ENCODE measurements at regions not wholly inside any gene's neighbourhood (a gene's known extent, or its start where the extent isn't known, plus 50 kb on each side); places are given as distances from the start of the nearest gene placed in this dataset.

DNA sequence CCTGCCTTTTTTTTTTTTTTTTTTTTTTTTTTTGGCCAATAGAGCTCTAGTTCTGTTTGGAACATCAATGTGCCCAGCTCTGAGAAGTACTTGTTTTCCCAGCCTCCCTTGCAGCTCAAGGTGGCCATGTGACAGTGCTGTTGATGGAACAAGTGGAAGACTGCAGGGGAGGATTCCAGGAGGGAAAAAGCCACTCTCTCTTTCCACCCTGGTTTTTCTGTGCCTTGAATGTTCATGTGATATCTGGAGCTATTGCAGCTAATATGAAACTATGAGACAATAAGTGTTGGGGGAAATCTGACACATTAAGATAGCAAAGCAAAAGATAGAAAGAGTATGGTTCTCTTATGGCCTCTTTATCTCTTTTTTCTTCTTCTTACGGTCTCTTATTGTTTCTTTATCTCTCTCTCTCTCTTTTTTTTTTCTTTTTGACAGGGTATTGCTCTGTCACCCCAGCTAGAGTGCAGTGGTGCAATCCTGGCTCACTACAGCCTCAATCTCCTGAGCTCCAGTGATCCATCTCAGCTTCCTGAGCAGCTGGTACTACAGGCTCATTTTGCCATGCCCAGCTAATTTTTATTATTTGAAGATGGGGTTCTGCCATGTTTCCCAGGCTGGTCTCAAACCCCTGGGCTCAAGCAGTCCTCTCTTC lies 192.0 kb upstream of the LNX1 start:
- no peaks in the 10 kb centered on the region for H3K36me3 ChIP-seq (ENCODE audit: control insufficient read depth, insufficient read depth, low read length)
- no peaks in the 10 kb centered on the region for H3K9me3 ChIP-seq (ENCODE audit: control insufficient read depth, low read length)
- no peaks in the 10 kb centered on the region for H3K4me1 ChIP-seq (ENCODE audit: control insufficient read depth, insufficient read depth, low read length, poor library complexity, severe bottlenecking)
- no peaks in the 10 kb centered on the region for H3K27me3 ChIP-seq (replicated peaks; ENCODE audit: control insufficient read depth, insufficient read depth, low read length, poor library complexity, severe bottlenecking)
- no peak overlapping the region for H3K27ac ChIP-seq (ENCODE audit: insufficient read depth, low read length, poor library complexity, severe bottlenecking)
- H3K4me3 ChIP-seq (ENCODE audit: insufficient read depth, low read depth, low read length, poor library complexity, severe bottlenecking) = no peak overlapping the region
- DNase-seq = no peak

DNA sequence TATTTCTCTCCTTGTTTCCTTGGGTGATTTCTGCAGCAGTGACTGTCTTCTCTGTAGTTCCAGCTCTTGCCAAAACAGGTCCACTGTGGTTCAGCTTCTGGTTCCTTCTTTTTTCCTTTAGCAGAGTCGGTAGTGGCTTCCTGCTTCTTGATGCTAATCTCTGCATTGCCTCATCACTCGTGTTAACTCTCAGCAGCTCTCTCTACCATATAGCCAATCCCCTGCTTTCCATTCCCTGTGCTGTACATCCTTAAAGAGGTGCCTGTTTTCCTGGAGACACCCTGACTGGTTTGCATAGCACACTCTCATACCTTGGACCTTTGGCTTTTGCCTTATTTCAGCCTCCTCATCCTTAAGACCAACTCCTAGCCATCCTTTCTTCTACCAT lies 191.2 kb upstream of the LNX1 start:
- H3K4me1 ChIP-seq (ENCODE audit: control insufficient read depth, insufficient read depth, low read length, poor library complexity, severe bottlenecking) = no peaks in the 10 kb centered on the region
- no peaks in the 10 kb centered on the region for H3K9me3 ChIP-seq (ENCODE audit: control insufficient read depth, low read length)
- H3K4me3 ChIP-seq (ENCODE audit: insufficient read depth, low read depth, low read length, poor library complexity, severe bottlenecking) = no peak overlapping the region
- H3K27ac ChIP-seq (ENCODE audit: insufficient read depth, low read length, poor library complexity, severe bottlenecking) = no peak overlapping the region
- H3K36me3 ChIP-seq (ENCODE audit: control insufficient read depth, insufficient read depth, low read length) = no peaks in the 10 kb centered on the region
- no peak for DNase-seq
- no peaks in the 10 kb centered on the region for H3K27me3 ChIP-seq (replicated peaks; ENCODE audit: control insufficient read depth, insufficient read depth, low read length, poor library complexity, severe bottlenecking)

DNA sequence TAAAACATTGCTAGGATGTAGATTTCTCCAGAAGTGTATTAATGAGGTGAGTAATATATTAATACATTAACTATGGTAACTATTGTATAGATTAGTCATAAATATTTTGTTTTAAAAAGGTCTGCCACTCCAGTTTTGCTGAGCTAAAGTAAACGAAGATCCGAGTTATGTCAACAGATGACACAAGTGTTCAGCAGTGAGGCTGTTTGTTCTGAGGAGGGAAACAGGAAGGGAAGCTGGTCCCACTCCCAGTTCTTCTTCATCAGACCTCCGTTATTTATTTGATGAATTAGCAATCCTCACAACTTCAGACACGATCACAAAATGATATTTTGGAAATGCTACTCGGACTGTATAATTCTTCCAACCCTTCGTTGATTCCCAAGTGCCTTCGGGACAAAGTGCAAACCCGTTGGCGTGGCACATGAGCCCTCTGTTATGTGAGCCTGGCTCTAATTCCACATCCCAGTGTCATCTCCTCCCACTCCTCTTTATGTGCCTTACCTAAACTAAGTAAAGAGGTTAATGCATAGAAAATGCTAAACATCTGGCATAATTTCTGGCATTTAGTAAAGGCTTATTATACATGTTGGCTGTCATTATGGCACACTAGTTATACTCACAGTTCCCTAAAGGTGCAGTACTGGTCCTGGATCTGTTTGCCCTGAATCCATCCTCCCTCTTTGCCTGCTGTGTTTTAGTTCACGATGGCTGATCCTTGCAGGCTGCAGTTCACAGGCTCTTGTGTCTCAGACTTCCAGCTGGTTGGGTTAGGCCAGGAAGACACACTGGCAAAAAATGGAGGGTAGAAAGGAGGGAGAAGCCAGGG lies 190.6 kb upstream of the LNX1 start:
- no peak for DNase-seq
- H3K9me3 ChIP-seq (ENCODE audit: control insufficient read depth, low read length) = no peaks in the 10 kb centered on the region
- no peak overlapping the region for H3K4me3 ChIP-seq (ENCODE audit: insufficient read depth, low read depth, low read length, poor library complexity, severe bottlenecking)
- no peaks in the 10 kb centered on the region for H3K27me3 ChIP-seq (replicated peaks; ENCODE audit: control insufficient read depth, insufficient read depth, low read length, poor library complexity, severe bottlenecking)
- no peaks in the 10 kb centered on the region for H3K36me3 ChIP-seq (ENCODE audit: control insufficient read depth, insufficient read depth, low read length)
- no peak overlapping the region for H3K27ac ChIP-seq (ENCODE audit: insufficient read depth, low read length, poor library complexity, severe bottlenecking)
- no peaks in the 10 kb centered on the region for H3K4me1 ChIP-seq (ENCODE audit: control insufficient read depth, insufficient read depth, low read length, poor library complexity, severe bottlenecking)

DNA sequence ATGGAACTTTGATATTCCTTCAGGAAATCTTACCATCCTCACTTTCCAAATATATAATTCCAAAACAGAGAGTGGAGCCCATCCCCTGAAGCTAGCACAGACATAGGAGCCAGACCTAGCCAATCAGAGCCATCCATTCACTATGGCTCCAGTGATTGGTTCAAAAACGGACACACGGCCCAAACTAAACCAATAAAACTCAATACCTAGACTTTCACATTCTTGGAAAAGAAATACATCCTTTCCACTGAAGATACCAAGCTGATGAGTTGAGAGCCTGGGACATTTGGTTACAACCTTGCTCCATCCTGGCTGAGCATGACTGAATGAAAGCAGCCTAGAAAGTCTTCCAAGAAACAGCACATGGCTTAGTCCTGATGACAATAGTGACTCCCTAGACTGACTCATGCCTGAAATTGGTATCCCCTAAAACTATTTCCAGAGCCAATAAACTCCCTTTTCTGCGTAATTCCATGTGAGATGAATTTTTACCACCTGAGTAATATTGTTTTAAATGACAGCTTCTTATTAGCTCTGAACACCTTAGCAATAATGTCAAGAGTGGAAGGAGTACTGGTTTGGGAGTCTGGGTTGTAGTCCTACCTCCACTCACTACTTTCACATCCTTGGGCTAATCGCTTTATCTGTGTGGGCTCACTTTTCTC lies 189.6 kb upstream of the LNX1 start:
- Histone ChIP-seq H3K36me3 (ENCODE audit: control insufficient read depth, insufficient read depth, low read length) (no peaks in the 10 kb centered on the region), H3K27me3 (replicated peaks; ENCODE audit: control insufficient read depth, insufficient read depth, low read length, poor library complexity, severe bottlenecking) (no peaks in the 10 kb centered on the region), H3K4me1 (ENCODE audit: control insufficient read depth, insufficient read depth, low read length, poor library complexity, severe bottlenecking) (no peaks in the 10 kb centered on the region), H3K27ac (ENCODE audit: insufficient read depth, low read length, poor library complexity, severe bottlenecking) (no peak overlapping the region), H3K4me3 (ENCODE audit: insufficient read depth, low read depth, low read length, poor library complexity, severe bottlenecking) (no peak overlapping the region), H3K9me3 (ENCODE audit: control insufficient read depth, low read length) (no peaks in the 10 kb centered on the region)
- no peak for DNase-seq

DNA sequence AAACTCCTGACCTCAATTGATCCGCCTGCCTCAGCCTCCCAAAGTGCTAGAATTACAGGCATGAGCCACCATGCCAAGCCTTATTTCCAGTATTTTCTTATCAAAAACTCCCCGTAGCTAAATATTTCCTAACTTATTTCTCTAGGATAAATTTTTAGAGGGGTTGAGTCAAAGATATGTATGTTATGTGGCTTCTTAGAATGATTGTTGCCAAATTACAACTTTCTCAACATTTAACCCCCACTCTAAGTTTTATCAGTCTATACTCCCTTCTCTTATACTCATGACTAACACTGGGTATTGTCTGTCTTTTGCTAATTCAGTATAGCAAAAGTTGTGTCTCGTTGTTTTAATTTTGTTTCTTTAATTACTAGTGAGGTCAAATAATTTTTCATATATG lies 187.7 kb upstream of the LNX1 start:
- no peaks in the 10 kb centered on the region for H3K4me1 ChIP-seq (ENCODE audit: control insufficient read depth, insufficient read depth, low read length, poor library complexity, severe bottlenecking)
- no peaks in the 10 kb centered on the region for H3K9me3 ChIP-seq (ENCODE audit: control insufficient read depth, low read length)
- no peak overlapping the region for H3K4me3 ChIP-seq (ENCODE audit: insufficient read depth, low read depth, low read length, poor library complexity, severe bottlenecking)
- H3K36me3 ChIP-seq (ENCODE audit: control insufficient read depth, insufficient read depth, low read length) = no peaks in the 10 kb centered on the region
- no peak for DNase-seq
- H3K27me3 ChIP-seq (replicated peaks; ENCODE audit: control insufficient read depth, insufficient read depth, low read length, poor library complexity, severe bottlenecking) = no peaks in the 10 kb centered on the region
- H3K27ac ChIP-seq (ENCODE audit: insufficient read depth, low read length, poor library complexity, severe bottlenecking) = no peak overlapping the region

DNA sequence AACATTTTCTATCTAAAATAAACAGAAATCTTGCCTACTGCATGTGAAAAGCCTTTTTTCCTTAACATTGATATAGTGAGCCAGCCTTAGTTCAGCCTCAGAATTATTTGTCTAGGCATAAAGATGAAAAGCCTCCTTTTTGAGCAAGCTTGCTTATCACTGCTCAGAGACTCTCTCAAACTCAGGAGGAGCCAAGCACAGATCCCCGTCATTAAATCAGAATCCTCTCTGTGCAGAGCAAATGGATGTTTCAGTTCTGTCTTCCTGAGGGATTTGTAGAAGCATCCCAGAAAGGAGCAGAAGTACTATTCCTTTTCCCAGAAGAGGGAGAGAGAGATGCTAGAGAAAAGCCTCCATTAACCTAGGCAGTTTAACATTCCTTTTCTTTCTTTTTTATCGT lies 186.9 kb upstream of the LNX1 start:
- H3K36me3 ChIP-seq (ENCODE audit: control insufficient read depth, insufficient read depth, low read length) = no peaks in the 10 kb centered on the region
- no peak overlapping the region for H3K27ac ChIP-seq (ENCODE audit: insufficient read depth, low read length, poor library complexity, severe bottlenecking)
- no peaks in the 10 kb centered on the region for H3K4me1 ChIP-seq (ENCODE audit: control insufficient read depth, insufficient read depth, low read length, poor library complexity, severe bottlenecking)
- DNase-seq = no peak
- H3K27me3 ChIP-seq (replicated peaks; ENCODE audit: control insufficient read depth, insufficient read depth, low read length, poor library complexity, severe bottlenecking) = no peaks in the 10 kb centered on the region
- no peaks in the 10 kb centered on the region for H3K9me3 ChIP-seq (ENCODE audit: control insufficient read depth, low read length)
- H3K4me3 ChIP-seq (ENCODE audit: insufficient read depth, low read depth, low read length, poor library complexity, severe bottlenecking) = no peak overlapping the region

DNA sequence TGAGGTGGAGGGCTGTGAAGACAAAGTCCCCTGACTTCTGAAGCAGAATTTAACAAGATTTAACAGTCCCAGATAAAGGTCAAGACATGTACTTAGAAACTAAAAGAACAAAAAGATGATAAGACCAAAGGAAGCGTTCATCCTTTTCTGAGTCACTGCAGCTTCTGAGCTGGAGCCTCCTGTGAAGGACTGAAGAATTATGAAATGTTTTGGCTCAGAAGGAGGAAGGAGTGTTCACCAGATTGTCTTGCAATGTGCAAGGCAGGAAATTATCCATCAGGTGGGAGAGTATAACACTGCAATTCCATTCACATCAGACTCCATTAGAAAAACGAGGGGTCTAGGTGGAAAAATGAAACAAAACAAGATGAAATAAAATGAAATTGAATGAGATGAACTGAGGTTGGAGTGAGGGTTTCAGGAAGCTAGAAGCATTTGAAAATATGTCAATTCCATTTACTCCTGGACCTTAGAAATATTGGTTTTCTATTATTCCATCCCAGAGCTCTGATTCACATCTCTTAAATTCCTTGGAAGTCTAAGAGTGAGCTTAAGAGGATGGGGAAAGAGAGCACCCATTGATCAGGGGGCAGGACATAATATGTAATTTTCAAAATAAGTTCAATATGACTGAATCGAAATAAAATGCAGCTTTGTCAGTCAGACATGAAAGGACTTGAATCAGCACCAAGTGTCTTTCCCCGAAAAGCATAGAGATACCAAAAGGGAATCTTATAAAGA lies 186.1 kb upstream of the LNX1 start:
- no peaks in the 10 kb centered on the region for H3K4me1 ChIP-seq (ENCODE audit: control insufficient read depth, insufficient read depth, low read length, poor library complexity, severe bottlenecking)
- H3K36me3 ChIP-seq (ENCODE audit: control insufficient read depth, insufficient read depth, low read length) = no peaks in the 10 kb centered on the region
- no peaks in the 10 kb centered on the region for H3K9me3 ChIP-seq (ENCODE audit: control insufficient read depth, low read length)
- DNase-seq = no peak
- no peak overlapping the region for H3K4me3 ChIP-seq (ENCODE audit: insufficient read depth, low read depth, low read length, poor library complexity, severe bottlenecking)
- H3K27ac ChIP-seq (ENCODE audit: insufficient read depth, low read length, poor library complexity, severe bottlenecking) = no peak overlapping the region
- H3K27me3 ChIP-seq (replicated peaks; ENCODE audit: control insufficient read depth, insufficient read depth, low read length, poor library complexity, severe bottlenecking) = no peaks in the 10 kb centered on the region

DNA sequence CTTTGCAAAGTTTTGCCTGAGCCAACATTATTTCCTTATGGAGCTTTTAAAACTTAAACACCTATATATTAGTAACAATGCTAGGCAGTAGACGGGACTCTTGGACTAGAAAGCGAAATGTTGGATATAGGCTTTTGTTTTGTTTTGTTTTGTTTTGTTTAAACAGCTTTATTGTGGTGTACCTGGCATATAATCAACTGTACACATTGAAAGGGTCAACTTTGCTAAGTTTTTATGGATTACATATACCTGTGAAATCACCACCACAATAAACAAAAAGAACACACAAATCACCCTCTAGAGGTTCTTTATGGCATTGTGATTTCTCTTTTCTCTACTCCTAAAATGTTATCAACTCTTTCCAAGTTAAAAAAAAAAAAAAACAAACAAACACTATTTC lies 184.9 kb upstream of the LNX1 start:
- Histone ChIP-seq H3K27ac (ENCODE audit: insufficient read depth, low read length, poor library complexity, severe bottlenecking) (no peak overlapping the region), H3K27me3 (replicated peaks; ENCODE audit: control insufficient read depth, insufficient read depth, low read length, poor library complexity, severe bottlenecking) (no peaks in the 10 kb centered on the region), H3K36me3 (ENCODE audit: control insufficient read depth, insufficient read depth, low read length) (no peaks in the 10 kb centered on the region), H3K4me3 (ENCODE audit: insufficient read depth, low read depth, low read length, poor library complexity, severe bottlenecking) (no peak overlapping the region), H3K4me1 (ENCODE audit: control insufficient read depth, insufficient read depth, low read length, poor library complexity, severe bottlenecking) (no peaks in the 10 kb centered on the region), H3K9me3 (ENCODE audit: control insufficient read depth, low read length) (no peaks in the 10 kb centered on the region)
- DNase-seq = no peak

DNA sequence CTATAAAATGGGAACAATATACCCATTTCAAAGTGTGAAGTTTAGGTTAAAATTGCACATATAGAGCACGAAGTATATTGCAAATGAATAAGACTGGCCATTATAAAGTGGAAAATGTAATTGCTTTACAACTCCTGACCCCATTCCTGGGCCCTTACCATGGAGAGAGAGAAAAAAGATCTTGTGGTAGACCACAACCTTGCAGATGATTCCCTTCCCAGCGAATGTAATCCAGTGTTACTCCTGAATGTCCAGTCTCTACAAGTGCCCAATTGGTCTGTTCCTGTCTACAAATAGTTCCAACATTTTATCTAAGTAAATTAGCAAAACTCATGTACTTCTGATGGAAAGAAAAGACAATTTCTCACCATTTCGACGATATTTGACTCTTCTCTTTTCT lies 184.1 kb upstream of the LNX1 start:
- Histone ChIP-seq H3K4me1 (ENCODE audit: control insufficient read depth, insufficient read depth, low read length, poor library complexity, severe bottlenecking) (no peaks in the 10 kb centered on the region), H3K27me3 (replicated peaks; ENCODE audit: control insufficient read depth, insufficient read depth, low read length, poor library complexity, severe bottlenecking) (no peaks in the 10 kb centered on the region), H3K36me3 (ENCODE audit: control insufficient read depth, insufficient read depth, low read length) (no peaks in the 10 kb centered on the region), H3K9me3 (ENCODE audit: control insufficient read depth, low read length) (no peaks in the 10 kb centered on the region), H3K4me3 (ENCODE audit: insufficient read depth, low read depth, low read length, poor library complexity, severe bottlenecking) (no peak overlapping the region), H3K27ac (ENCODE audit: insufficient read depth, low read length, poor library complexity, severe bottlenecking) (no peak overlapping the region)
- DNase-seq = no peak
